ENCODE measurements at regions not wholly inside any gene's neighbourhood (a gene's known extent, or its start where the extent isn't known, plus 50 kb on each side); places are given as distances from the start of the nearest gene placed in this dataset.

DNA sequence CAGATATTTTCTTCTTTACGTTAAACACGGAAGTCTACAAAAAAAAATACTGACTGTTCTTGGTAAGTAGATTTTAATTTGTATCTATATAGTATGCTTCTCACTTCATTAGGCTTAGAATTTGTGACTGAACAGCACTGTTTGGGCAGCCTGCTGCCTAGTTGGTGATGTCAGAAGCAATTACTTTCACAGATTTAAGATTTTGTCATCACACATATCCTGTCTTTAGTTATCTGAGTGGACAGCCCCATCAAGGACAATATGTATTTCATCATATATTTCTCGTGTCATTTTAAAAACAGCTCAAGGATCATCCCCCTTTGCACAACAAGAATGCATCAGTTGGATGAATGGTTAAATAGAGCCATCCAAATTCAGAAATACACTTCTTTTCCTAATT, 338.4 kb upstream of the CITED2 start:
- no peaks in the 10 kb centered on the region for H3F3A ChIP-seq (ENCODE audit: insufficient read depth)
- no peak overlapping the region for H3K27ac ChIP-seq (ENCODE audit: low read depth, low read length)
- no peaks in the 10 kb centered on the region for H3K9me2 ChIP-seq (replicated peaks; ENCODE audit: insufficient read depth, low read length)
- H3K4me2 ChIP-seq (ENCODE audit: low read depth, low read length, poor library complexity, severe bottlenecking), result no peak overlapping the region
- no peaks in the 10 kb centered on the region for H3K9me3 ChIP-seq (ENCODE audit: insufficient read depth, low read length)
- H4K20me1 ChIP-seq (ENCODE audit: low read depth, low read length), result no peaks in the 10 kb centered on the region
- TF ChIP-seq, protein P1, sequence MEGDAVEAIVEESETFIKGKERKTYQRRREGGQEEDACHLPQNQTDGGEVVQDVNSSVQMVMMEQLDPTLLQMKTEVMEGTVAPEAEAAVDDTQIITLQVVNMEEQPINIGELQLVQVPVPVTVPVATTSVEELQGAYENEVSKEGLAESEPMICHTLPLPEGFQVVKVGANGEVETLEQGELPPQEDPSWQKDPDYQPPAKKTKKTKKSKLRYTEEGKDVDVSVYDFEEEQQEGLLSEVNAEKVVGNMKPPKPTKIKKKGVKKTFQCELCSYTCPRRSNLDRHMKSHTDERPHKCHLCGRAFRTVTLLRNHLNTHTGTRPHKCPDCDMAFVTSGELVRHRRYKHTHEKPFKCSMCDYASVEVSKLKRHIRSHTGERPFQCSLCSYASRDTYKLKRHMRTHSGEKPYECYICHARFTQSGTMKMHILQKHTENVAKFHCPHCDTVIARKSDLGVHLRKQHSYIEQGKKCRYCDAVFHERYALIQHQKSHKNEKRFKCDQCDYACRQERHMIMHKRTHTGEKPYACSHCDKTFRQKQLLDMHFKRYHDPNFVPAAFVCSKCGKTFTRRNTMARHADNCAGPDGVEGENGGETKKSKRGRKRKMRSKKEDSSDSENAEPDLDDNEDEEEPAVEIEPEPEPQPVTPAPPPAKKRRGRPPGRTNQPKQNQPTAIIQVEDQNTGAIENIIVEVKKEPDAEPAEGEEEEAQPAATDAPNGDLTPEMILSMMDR (IDR thresholded peaks at IDR 0.05; ENCODE audit: insufficient read depth, low read length, poor library complexity, severe bottlenecking), result no peak
- TF ChIP-seq EZH2phosphoT487 (conservative IDR thresholded peaks at IDR 0.05; ENCODE audit: low read length), result no peak
- H3K27me3 ChIP-seq (ENCODE audit: low read length), result no peaks in the 10 kb centered on the region
- no peak overlapping the region for H3K4me3 ChIP-seq (ENCODE audit: insufficient read depth, low read length, poor library complexity, severe bottlenecking)
- H3K79me2 ChIP-seq (ENCODE audit: insufficient read depth, low read length), result no peaks in the 10 kb centered on the region
- no peaks in the 10 kb centered on the region for H3K36me3 ChIP-seq (ENCODE audit: low read length)
- H3K9ac ChIP-seq (ENCODE audit: low read length), result no peak overlapping the region
- no peak overlapping the region for H2AFZ ChIP-seq (ENCODE audit: low read depth, low read length, severe bottlenecking)

- Histone ChIP-seq H3K79me2 (ENCODE audit: insufficient read depth, low read length) (no peaks in the 10 kb centered on the region), H3K9me3 (ENCODE audit: insufficient read depth, low read length) (no peaks in the 10 kb centered on the region), H2AFZ (ENCODE audit: low read depth, low read length, severe bottlenecking) (no peak overlapping the region), H3K4me2 (ENCODE audit: low read depth, low read length, poor library complexity, severe bottlenecking) (no peak overlapping the region), H3K4me3 (ENCODE audit: insufficient read depth, low read length, poor library complexity, severe bottlenecking) (no peak overlapping the region), H3K9ac (ENCODE audit: low read length) (no peak overlapping the region), H3K27me3 (ENCODE audit: low read length) (no peaks in the 10 kb centered on the region), H3K9me2 (replicated peaks; ENCODE audit: insufficient read depth, low read length) (no peaks in the 10 kb centered on the region), H3F3A (ENCODE audit: insufficient read depth) (no peaks in the 10 kb centered on the region), H4K20me1 (ENCODE audit: low read depth, low read length) (no peaks in the 10 kb centered on the region), H3K36me3 (ENCODE audit: low read length) (no peaks in the 10 kb centered on the region), H3K27ac (ENCODE audit: low read depth, low read length) (no peak overlapping the region)
- no peak for TF ChIP-seq EZH2phosphoT487 (conservative IDR thresholded peaks at IDR 0.05; ENCODE audit: low read length)
- TF ChIP-seq, protein P1 (IDR thresholded peaks at IDR 0.05; ENCODE audit: insufficient read depth, low read length, poor library complexity, severe bottlenecking), result no peak
These were observed 337.5 kb upstream of the CITED2 start for GRCh38 chr6:139711804-139712585.

DNA sequence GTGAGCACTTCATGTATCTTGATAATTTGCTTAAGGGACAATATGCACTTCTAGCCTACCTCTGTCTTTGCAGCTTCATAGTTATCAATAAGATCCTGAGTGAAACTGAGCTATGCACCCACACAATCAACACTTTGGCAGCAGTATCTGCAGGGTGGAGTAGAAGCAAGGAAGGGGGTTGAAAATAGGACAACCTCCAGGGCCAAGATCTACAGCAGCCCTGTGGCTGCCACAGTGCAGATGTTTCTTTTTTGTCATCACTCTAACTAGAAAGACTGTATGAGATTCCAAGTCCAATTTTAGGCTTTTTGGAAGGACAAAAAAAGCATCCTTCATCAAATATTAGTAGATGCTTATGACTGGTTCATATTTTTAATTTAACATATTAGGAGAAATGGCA, 336.1 kb upstream of the CITED2 start:
- Histone ChIP-seq H3K27me3 (ENCODE audit: low read length) (no peaks in the 10 kb centered on the region), H3K4me3 (ENCODE audit: insufficient read depth, low read length, poor library complexity, severe bottlenecking) (no peak overlapping the region), H3K9me2 (replicated peaks; ENCODE audit: insufficient read depth, low read length) (no peaks in the 10 kb centered on the region), H3F3A (ENCODE audit: insufficient read depth) (no peaks in the 10 kb centered on the region), H3K9ac (ENCODE audit: low read length) (no peak overlapping the region), H2AFZ (ENCODE audit: low read depth, low read length, severe bottlenecking) (no peak overlapping the region), H3K36me3 (ENCODE audit: low read length) (no peaks in the 10 kb centered on the region), H4K20me1 (ENCODE audit: low read depth, low read length) (no peaks in the 10 kb centered on the region), H3K4me2 (ENCODE audit: low read depth, low read length, poor library complexity, severe bottlenecking) (no peak overlapping the region), H3K27ac (ENCODE audit: low read depth, low read length) (no peak overlapping the region), H3K79me2 (ENCODE audit: insufficient read depth, low read length) (no peaks in the 10 kb centered on the region), H3K9me3 (ENCODE audit: insufficient read depth, low read length) (no peaks in the 10 kb centered on the region)
- TF ChIP-seq EZH2phosphoT487 (conservative IDR thresholded peaks at IDR 0.05; ENCODE audit: low read length), result no peak
- TF ChIP-seq, protein P1 (IDR thresholded peaks at IDR 0.05; ENCODE audit: insufficient read depth, low read length, poor library complexity, severe bottlenecking), result no peak
